Endothelial cell of umbilical vein (primary cell): ENCODE measurements at regions not wholly inside any gene's neighbourhood (a gene's known extent, or its start where the extent isn't known, plus 50 kb on each side); places are given as distances from the start of the nearest gene placed in this dataset.

Experiments
- BruUV-seq: library from RNA; stranded (reverse); fragments of 400-500 nt; replicated peaks from 2 replicates; lab custom pipeline; 2021; lab: Mats Ljungman, UMichigan
- CTCF ChIA-PET: fragments of 300-600, 350-600 bp; sonication (Branson Sonifier 250); formaldehyde crosslinking; loops from one replicate; lab custom pipeline; 2021; ENCODE audit warnings: antibody characterized with exemption, inconsistent platforms; lab: Charles Lee
- POLR2A ChIA-PET: fragments of 300-600, 350-600 bp; sonication (Branson Sonifier 250); formaldehyde crosslinking; loops from one replicate; lab custom pipeline; 2021; ENCODE audit warnings: antibody characterized with exemption, inconsistent platforms; lab: Charles Lee
- DNase-seq: peaks from one replicate; pipeline ENCODE4 v3.0.0-alpha.2; 2011; ENCODE audit warnings: low read depth, low spot score
- FAIRE-seq: peaks from 2 replicates; lab custom pipeline; 2011; peaks lifted over from hg19 to GRCh38; lab: Jason Lieb, UNC
- H2AFZ ChIP-seq: 2 replicates; pipeline ENCODE4 v1.6.0; 2012; ENCODE audit warnings: low read depth, low read length, control low read depth, inconsistent platforms
- H3K27ac ChIP-seq: 2 replicates; pipeline ENCODE4 v1.5.1; 2011; ENCODE audit warnings: low read depth, mild to moderate bottlenecking, control low read depth, low read length, moderate library complexity; ENCODE audit not compliant: insufficient read depth
- H3K27me3 ChIP-seq, 2 experiments: 2 replicates each; pipeline versions ENCODE4 v1.6.0 to v1.6.1; 2011; ENCODE audit warnings: low read length in 2 of 2, mixed read lengths in 1 of 2; ENCODE audit not compliant: control insufficient read depth in 2 of 2, insufficient read depth in 2 of 2
- H3K36me3 ChIP-seq, 2 experiments: 2 replicates in 1 of 2; 3 replicates in 1 of 2; pipeline ENCODE4 v1.5.1; 2011; ENCODE audit warnings: low read length in 2 of 2, mild to moderate bottlenecking in 1 of 2, moderate library complexity in 1 of 2; ENCODE audit not compliant: control insufficient read depth in 2 of 2, insufficient read depth in 2 of 2; ENCODE audit errors: extremely low read depth in 1 of 2
- H3K4me1 ChIP-seq: 3 replicates; pipeline ENCODE4 v1.5.1; 2011; ENCODE audit warnings: mild to moderate bottlenecking, low read length; ENCODE audit not compliant: control insufficient read depth, insufficient read depth; ENCODE audit errors: extremely low read depth
- H3K4me2 ChIP-seq: 2 replicates; pipeline ENCODE4 v1.6.1; 2011; ENCODE audit warnings: low read length, control low read depth, mixed read lengths; ENCODE audit not compliant: insufficient read depth
- H3K4me3 ChIP-seq, 3 experiments: fragments of 200-600 bp in 1 of 3; sonication (generic), shearing (Covaris generic) in 1 of 3; replicated peaks in 1 of 3; 2 replicates each; pipeline ENCODE4 v1.5.1; 2011 to 2016; ENCODE audit warnings: control low read depth in 3 of 3, low read length in 3 of 3, mild to moderate bottlenecking in 2 of 3, inconsistent platforms in 1 of 3, low read depth in 1 of 3, moderate library complexity in 1 of 3; ENCODE audit not compliant: insufficient read depth in 1 of 3
- H3K79me2 ChIP-seq: 2 replicates; pipeline ENCODE4 v1.6.0; 2012; ENCODE audit warnings: low read length, inconsistent platforms; ENCODE audit not compliant: control insufficient read depth, insufficient read depth
- H3K9ac ChIP-seq: replicated peaks from 2 replicates; pipeline ENCODE3; 2011; ENCODE audit warnings: low read length, control low read depth; ENCODE audit not compliant: insufficient read depth; ENCODE audit errors: extremely low read depth
- H3K9me1 ChIP-seq: replicated peaks from 3 replicates; pipeline ENCODE4 v1.6.0; 2011; ENCODE audit warnings: mild to moderate bottlenecking, low read length; ENCODE audit not compliant: control insufficient read depth, insufficient read depth; ENCODE audit errors: extremely low read depth
- H3K9me3 ChIP-seq: replicated peaks from 2 replicates; pipeline ENCODE4 v1.5.1; 2012; ENCODE audit warnings: low read length, inconsistent platforms; ENCODE audit not compliant: control insufficient read depth, insufficient read depth
- H4K20me1 ChIP-seq: replicated peaks from 2 replicates; pipeline ENCODE3; 2011; ENCODE audit warnings: mild to moderate bottlenecking, low read length; ENCODE audit not compliant: control insufficient read depth, insufficient read depth; ENCODE audit errors: extremely low read depth
- CTCF ChIP-seq, 2 donors: IDR thresholded peaks; 1 replicate in 1 of 2; 2 replicates in 1 of 2; pipeline ENCODE4 v1.5.1; 2011; ENCODE audit warnings: low read length in 2 of 2, mild to moderate bottlenecking in 2 of 2, moderate library complexity in 2 of 2, control low read depth in 1 of 2, inconsistent platforms in 1 of 2, low read depth in 1 of 2; ENCODE audit not compliant: insufficient read depth in 1 of 2; ENCODE audit errors: extremely low read depth in 1 of 2
- EZH2 ChIP-seq: IDR thresholded peaks from 2 replicates; pipeline ENCODE4 v1.6.1; 2012; ENCODE audit warnings: borderline replicate concordance, low read depth, mild to moderate bottlenecking, moderate library complexity, low read length, inconsistent platforms; ENCODE audit not compliant: severe bottlenecking
- GATA2 ChIP-seq: IDR thresholded peaks from 2 replicates; pipeline ENCODE4 v1.7.0; 2011; ENCODE audit warnings: low read depth, mild to moderate bottlenecking, moderate library complexity, mixed read lengths, low read length; ENCODE audit not compliant: insufficient read length, insufficient read depth
- MYC ChIP-seq: IDR thresholded peaks from one replicate; pipeline ENCODE4 v1.6.1; 2011; ENCODE audit warnings: mild to moderate bottlenecking, low read depth, low read length
- POLR2A ChIP-seq: IDR thresholded peaks from 2 replicates; pipeline ENCODE4 v1.6.1; 2012; ENCODE audit warnings: low read depth, mild to moderate bottlenecking, control low read depth, low read length
- POLR2AphosphoS5 ChIP-seq: IDR thresholded peaks from 2 replicates; pipeline ENCODE4 v1.6.1; 2012; ENCODE audit warnings: low read depth, mild to moderate bottlenecking, control low read depth, low read length, moderate library complexity; ENCODE audit not compliant: insufficient read depth
- dilution Hi-C: fragments of 300-500 bp; cut with MboI; formaldehyde crosslinking; loops from one replicate; pipeline ENCODE4 v1.15.0; 2019; ENCODE audit warnings: low sequenced_read_pairs; ENCODE audit not compliant: extremely low pct_ligation_motif_present
- intact Hi-C: fragments of 100-400 bp; cut with micrococcal nuclease; formaldehyde crosslinking; loops from one replicate; pipeline ENCODE4 v1.10.0; 2022

GRCh38 chr14:47966076-47966810 lies 290.8 kb upstream of the MDGA2 start:
- dilution Hi-C loops: no loop called here
- no peak for DNase-seq
- Histone ChIP-seq H4K20me1 (no peaks in the 10 kb centered on the region), H3K9ac (no peak overlapping the region), H3K4me1 (no peaks in the 10 kb centered on the region), H2AFZ (no peak overlapping the region), H3K9me3 (no peaks in the 10 kb centered on the region), H3K4me2 (no peak overlapping the region), H3K79me2 (no peaks in the 10 kb centered on the region), H3K9me1 (no peaks in the 10 kb centered on the region), H3K36me3 (no peaks in the 10 kb centered on the region), H3K4me3 (no peak overlapping the region), H3K27me3 (no peaks in the 10 kb centered on the region), H3K27ac (no peak overlapping the region)
- ChIA-PET CTCF (no interaction called here), POLR2A (no interaction called here)
- no TSS peak for BruUV-seq
- TF ChIP-seq POLR2AphosphoS5 (no peak), GATA2 (no peak), CTCF (IDR thresholded peaks at IDR 0.05; ENCODE audit: extremely low read depth in 1 of 2, insufficient read depth in 1 of 2, low read depth in 1 of 2, low read length in 2 of 2) (no peak), EZH2 (no peak), POLR2A (no peak)
- FAIRE-seq: no peak
- intact Hi-C loops: no loop called here

GRCh38 chr14:47961634-47962033 lies 286.2 kb upstream of the MDGA2 start:
- no TSS peak for BruUV-seq
- TF ChIP-seq MYC: no peak
- no peak overlapping the region for H3K4me2 ChIP-seq
- H3K27ac ChIP-seq: no peak overlapping the region
- no peaks in the 10 kb centered on the region for H3K79me2 ChIP-seq
- no peak for DNase-seq
- intact Hi-C loops (no loop called here), dilution Hi-C loops (no loop called here)
- no peak overlapping the region for H3K4me3 ChIP-seq
- H2AFZ ChIP-seq: no peak overlapping the region
- CTCF ChIA-PET: no interaction called here
- no peaks in the 10 kb centered on the region for H3K36me3 ChIP-seq
- no peak for FAIRE-seq
- H3K4me1 ChIP-seq: peaks cover 15% of the 10 kb centered on the region
- no peaks in the 10 kb centered on the region for H3K27me3 ChIP-seq
- H4K20me1 ChIP-seq: no peaks in the 10 kb centered on the region
- POLR2A ChIA-PET: no interaction called here
- H3K9me3 ChIP-seq: no peaks in the 10 kb centered on the region
- peaks cover 2% of the 10 kb centered on the region for H3K9me1 ChIP-seq
- H3K9ac ChIP-seq: no peak overlapping the region
